Upper lobe of left lung (tissue), 6 donors: ENCODE measurements at regions not wholly inside any gene's neighbourhood (a gene's known extent, or its start where the extent isn't known, plus 50 kb on each side); places are given as distances from the start of the nearest gene placed in this dataset.

Experiments used
- ATAC-seq, 2 donors: fragments of 200-7000 bp; cut with Tn5 transposase; one replicate each; pipeline ENCODE4 v1.9.1; 2022; ENCODE audit warnings: mild to moderate bottlenecking in 2 of 2, moderate library complexity in 2 of 2; ENCODE audit not compliant: low FRiP score in 2 of 2
- DNase-seq, 2 donors: peaks; one replicate each; pipeline ENCODE4 v3.0.0-alpha.2; 2019 to 2020
- H3K27ac ChIP-seq, 4 donors: fragments of 200-600 bp; sonication (generic); one replicate each; pipeline ENCODE4 v1.5.1; 2016 to 2019
- H3K27me3 ChIP-seq, 4 donors: fragments of 200-600 bp; sonication (generic); one replicate each; pipeline ENCODE4 v1.5.1; 2017 to 2019
- H3K36me3 ChIP-seq, 4 donors: fragments of 200-600 bp; sonication (generic); one replicate each; pipeline ENCODE4 v1.5.1; 2016 to 2019
- H3K4me1 ChIP-seq, 4 donors: fragments of 200-600 bp; sonication (generic); one replicate each; pipeline ENCODE4 v1.5.1; 2018 to 2019
- H3K4me3 ChIP-seq, 4 donors: fragments of 200-600 bp; sonication (generic); one replicate each; pipeline ENCODE4 v1.5.1; 2017 to 2019; ENCODE audit warnings: mild to moderate bottlenecking in 2 of 4, moderate library complexity in 1 of 4
- H3K9me3 ChIP-seq, 4 donors: fragments of 200-600 bp; sonication (generic); one replicate each; pipeline ENCODE4 v1.5.1; 2018 to 2019
- CTCF ChIP-seq, 6 experiments: fragments of 450-650 bp in 4 of 6; fragments of 200-600 bp in 2 of 6; sonication (generic) in 2 of 6; IDR thresholded peaks; one replicate each; pipeline ENCODE4 v1.5.1; 2016 to 2019; ENCODE audit warnings: antibody characterized with exemption in 6 of 6
- EP300 ChIP-seq, 4 donors: sonication (generic); formaldehyde crosslinking; IDR thresholded peaks; one replicate each; pipeline ENCODE4 v1.5.1; 2017; ENCODE audit warnings: antibody characterized with exemption in 4 of 4, control low read depth in 2 of 4
- POLR2A ChIP-seq, 4 donors: fragments of 450-650 bp; IDR thresholded peaks; one replicate each; pipeline ENCODE4 v1.5.1; 2016 to 2017; ENCODE audit warnings: antibody characterized with exemption in 4 of 4, mild to moderate bottlenecking in 2 of 4
- POLR2AphosphoS5 ChIP-seq, 2 donors: sonication (generic); formaldehyde crosslinking; IDR thresholded peaks; one replicate each; pipeline ENCODE4 v1.5.1; 2017; ENCODE audit warnings: antibody characterized with exemption in 2 of 2
- WGBS, 2 donors: methylation state at CpG; one replicate each; pipeline ENCODE4 v1.1.5; 2017 to 2018; 5-methylcytosine and 5-hydroxymethylcytosine counted together
- donor health status: DM: no; HTN: no; CAD: no; lungs with moderate emphysema.
- donor health status: DM: no; HTN: yes; CAD: no; lungs with severe emphysema.

GRCh38 chr4:10316851-10317250 lies 140.4 kb downstream of the ZNF518B start:
- H3K9me3 ChIP-seq = no peaks in the 10 kb centered on the region
- no peak for DNase-seq
- no peaks in the 10 kb centered on the region for H3K4me1 ChIP-seq
- H3K36me3 ChIP-seq = no peaks in the 10 kb centered on the region
- whole genome bisulfite sequencing, 2 donors = 85 to 90% methylated on average over 3 of the region's 3 CpGs
- no peak overlapping the region for H3K4me3 ChIP-seq
- no peaks in the 10 kb centered on the region for H3K27me3 ChIP-seq
- no peak overlapping the region for H3K27ac ChIP-seq
- no peak for TF ChIP-seq EP300 (IDR thresholded peaks at IDR 0.05)
- no peak for TF ChIP-seq POLR2AphosphoS5 (IDR thresholded peaks at IDR 0.05)
- no peak for TF ChIP-seq CTCF (IDR thresholded peaks at IDR 0.05)
- TF ChIP-seq POLR2A (IDR thresholded peaks at IDR 0.05) = no peak
- no peak for ATAC-seq

GRCh38 chr4:10315638-10316037 lies 141.6 kb downstream of the ZNF518B start:
- Histone ChIP-seq H3K9me3 (no peaks in the 10 kb centered on the region), H3K36me3 (no peaks in the 10 kb centered on the region), H3K27ac (no peak overlapping the region), H3K4me3 (no peak overlapping the region), H3K4me1 (no peaks in the 10 kb centered on the region), H3K27me3 (no peaks in the 10 kb centered on the region)
- DNase-seq = no peak
- WGBS, 2 donors = 70 to 87% methylated on average over 4 of the region's 4 CpGs
- ATAC-seq = no peak
- no peak for TF ChIP-seq POLR2A (IDR thresholded peaks at IDR 0.05)

DNA sequence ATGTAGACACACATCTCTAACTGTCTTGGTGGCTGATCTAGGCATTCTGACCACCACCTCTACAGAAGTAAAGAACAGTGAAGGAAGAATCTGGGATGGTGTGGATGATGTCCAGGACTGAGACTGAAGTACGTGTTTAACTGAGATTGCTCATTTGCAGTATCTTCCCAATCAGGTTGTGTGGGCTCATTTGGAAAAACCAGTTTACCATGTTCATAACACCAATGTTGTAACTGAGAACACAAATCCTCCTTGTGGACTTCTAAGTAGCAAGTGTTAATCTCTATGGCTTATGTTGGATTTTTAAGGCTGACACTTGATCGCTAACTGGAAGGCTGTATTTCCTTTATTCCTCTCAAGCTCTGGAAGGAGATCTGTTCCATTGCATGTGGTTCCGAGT lies 144.7 kb downstream of the ZNF518B start:
- H3K4me1 ChIP-seq = no peaks in the 10 kb centered on the region
- H3K9me3 ChIP-seq = no peaks in the 10 kb centered on the region
- no peak overlapping the region for H3K4me3 ChIP-seq
- no peak overlapping the region for H3K27ac ChIP-seq
- TF ChIP-seq EP300 (IDR thresholded peaks at IDR 0.05) (no peak), CTCF (IDR thresholded peaks at IDR 0.05) (no peak), POLR2AphosphoS5 (IDR thresholded peaks at IDR 0.05) (no peak), POLR2A (IDR thresholded peaks at IDR 0.05) (no peak)
- DNase-seq = no peak
- H3K27me3 ChIP-seq = no peaks in the 10 kb centered on the region
- no peaks in the 10 kb centered on the region for H3K36me3 ChIP-seq
- ATAC-seq = no peak
- WGBS, 2 donors = 89 to 95% methylated on average over 3 of the region's 3 CpGs

DNA sequence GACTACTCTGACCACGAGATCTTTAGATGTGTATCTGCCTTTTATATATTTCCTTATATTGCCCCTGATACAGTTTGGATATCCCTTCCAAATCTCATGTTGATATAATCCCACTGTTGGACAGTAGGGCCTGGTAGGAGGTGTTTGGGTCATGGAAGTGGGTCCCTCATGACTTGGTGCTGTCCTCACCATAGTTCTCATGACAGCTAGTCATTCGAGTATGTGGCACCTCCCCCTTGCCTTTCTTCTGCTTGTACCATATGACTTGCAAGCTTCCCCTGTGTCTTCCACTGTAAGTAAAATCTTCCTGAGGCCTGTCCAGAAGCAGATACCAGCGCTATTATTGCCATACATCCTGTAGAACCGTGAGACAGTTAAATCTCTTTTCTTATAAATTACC lies 145.3 kb downstream of the ZNF518B start:
- Histone ChIP-seq H3K27me3 (no peaks in the 10 kb centered on the region), H3K4me3 (no peak overlapping the region), H3K36me3 (no peaks in the 10 kb centered on the region), H3K4me1 (no peaks in the 10 kb centered on the region), H3K27ac (no peak overlapping the region), H3K9me3 (no peaks in the 10 kb centered on the region)
- no peak for ATAC-seq
- no peak for DNase-seq
- TF ChIP-seq POLR2AphosphoS5 (IDR thresholded peaks at IDR 0.05) (no peak), EP300 (IDR thresholded peaks at IDR 0.05) (no peak), POLR2A (IDR thresholded peaks at IDR 0.05) (no peak), CTCF (IDR thresholded peaks at IDR 0.05) (no peak)
- WGBS, 2 donors = 72 to 83% methylated on average over 4 of the region's 4 CpGs

GRCh38 chr4:10305816-10306215 lies 151.4 kb downstream of the ZNF518B start:
- H3K4me1 ChIP-seq = no peaks in the 10 kb centered on the region
- H3K27ac ChIP-seq = no peak overlapping the region
- TF ChIP-seq POLR2AphosphoS5 (IDR thresholded peaks at IDR 0.05) = no peak
- no peak for TF ChIP-seq CTCF (IDR thresholded peaks at IDR 0.05)
- TF ChIP-seq POLR2A (IDR thresholded peaks at IDR 0.05) = no peak
- TF ChIP-seq EP300 (IDR thresholded peaks at IDR 0.05) = no peak
- DNase-seq = no peak
- no peaks in the 10 kb centered on the region for H3K36me3 ChIP-seq
- no peaks in the 10 kb centered on the region for H3K27me3 ChIP-seq
- no peak for ATAC-seq
- H3K9me3 ChIP-seq = no peaks in the 10 kb centered on the region
- H3K4me3 ChIP-seq = no peak overlapping the region
